Right atrium auricular region (tissue), 2 donors: ENCODE measurements at regions not wholly inside any gene's neighbourhood (a gene's known extent, or its start where the extent isn't known, plus 50 kb on each side); places are given as distances from the start of the nearest gene placed in this dataset.
"Not testable (repeated sequence)": the region's sequence is repeated elsewhere in the genome, so short reads cannot be mapped to it uniquely, and the experiment has no call there.

ENCODE experiments used
- DNase-seq: peaks from one replicate; pipeline ENCODE4 v3.0.0-alpha.2; 2019; ENCODE audit warnings: low spot score
- H3K27ac ChIP-seq, 2 donors: fragments of 200-600 bp; sonication (generic); 1 replicate in 1 of 2; 2 replicates in 1 of 2; pipeline ENCODE4 v1.5.1; 2016 to 2019
- H3K27me3 ChIP-seq, 2 donors: fragments of 200-600 bp; sonication (generic); one replicate each; pipeline versions ENCODE4 v1.5.1 to v1.6.0; 2017 to 2019
- H3K36me3 ChIP-seq: fragments of 200-600 bp; sonication (generic); one replicate; pipeline ENCODE4 v1.5.1; 2016
- H3K4me1 ChIP-seq, 2 donors: fragments of 200-600 bp; sonication (generic); one replicate each; pipeline versions ENCODE4 v1.5.1 to v1.6.0; 2017 to 2019
- H3K4me3 ChIP-seq, 2 donors: fragments of 200-600 bp; sonication (generic); 1 replicate in 1 of 2; 2 replicates in 1 of 2; pipeline ENCODE4 v1.5.1; 2017 to 2019; ENCODE audit warnings: mild to moderate bottlenecking in 1 of 2, moderate library complexity in 1 of 2
- H3K9me3 ChIP-seq, 2 donors: fragments of 200-600 bp; sonication (generic); one replicate each; pipeline ENCODE4 v1.5.1; 2019
- CTCF ChIP-seq, 2 donors: fragments of 200-600 bp; sonication (generic); IDR thresholded peaks; one replicate each; pipeline ENCODE4 v1.5.1; 2019; ENCODE audit warnings: antibody characterized with exemption in 2 of 2

- Histone ChIP-seq H3K4me1 (no peaks in the 10 kb centered on the region), H3K27me3 (no peaks in the 10 kb centered on the region), H3K4me3 (no peak overlapping the region), H3K36me3 (no peaks in the 10 kb centered on the region), H3K9me3 (no peaks in the 10 kb centered on the region), H3K27ac (no peak overlapping the region)
- TF ChIP-seq CTCF (IDR thresholded peaks at IDR 0.05): no peak
- DNase-seq: no peak
Measured at GRCh38 chr9:117826837-117827236, 122.6 kb downstream of the TLR4 start.

- H3K27ac ChIP-seq: no peak overlapping the region
- DNase-seq: no peak
- H3K4me1 ChIP-seq: no peaks in the 10 kb centered on the region
- no peaks in the 10 kb centered on the region for H3K36me3 ChIP-seq
- H3K4me3 ChIP-seq: no peak overlapping the region
- no peak for TF ChIP-seq CTCF (IDR thresholded peaks at IDR 0.05)
- no peaks in the 10 kb centered on the region for H3K27me3 ChIP-seq
- H3K9me3 ChIP-seq: no peaks in the 10 kb centered on the region
Measured at GRCh38 chr9:117827456-117827855, 123.3 kb downstream of the TLR4 start.

GRCh38 chr9:117828466-117828865 lies 124.3 kb downstream of the TLR4 start:
- no peak for TF ChIP-seq CTCF (IDR thresholded peaks at IDR 0.05)
- Histone ChIP-seq H3K27me3 (no peaks in the 10 kb centered on the region), H3K36me3 (no peaks in the 10 kb centered on the region), H3K27ac (no peak overlapping the region), H3K9me3 (no peaks in the 10 kb centered on the region), H3K4me3 (no peak overlapping the region), H3K4me1 (no peaks in the 10 kb centered on the region)
- no peak for DNase-seq

- H3K9me3 ChIP-seq: no peaks in the 10 kb centered on the region
Measured at GRCh38 chr9:117835798-117836197, 131.6 kb downstream of the TLR4 start.

GRCh38 chr9:117839862-117840261 lies 135.7 kb downstream of the TLR4 start:
- Histone ChIP-seq H3K9me3 (no peaks in the 10 kb centered on the region), H3K36me3 (no peaks in the 10 kb centered on the region), H3K4me3 (no peak overlapping the region), H3K27me3 (no peaks in the 10 kb centered on the region), H3K27ac (no peak overlapping the region), H3K4me1 (no peaks in the 10 kb centered on the region)
- TF ChIP-seq CTCF (IDR thresholded peaks at IDR 0.05): no peak
- DNase-seq: no peak

More at GRCh38 chr9:117835798-117836197, 131.6 kb downstream of the TLR4 start:
- Histone ChIP-seq H3K36me3 (no peaks in the 10 kb centered on the region), H3K27ac (no peak overlapping the region), H3K27me3 (no peaks in the 10 kb centered on the region), H3K4me3 (no peak overlapping the region), H3K4me1 (no peaks in the 10 kb centered on the region)
- DNase-seq: no peak
- TF ChIP-seq CTCF (IDR thresholded peaks at IDR 0.05): no peak

GRCh38 chr9:117851836-117852461 lies 147.7 kb downstream of the TLR4 start:
- not testable (repeated sequence) for H3K9me3 ChIP-seq, H3K27me3 ChIP-seq, H3K4me1 ChIP-seq, DNase-seq, H3K27ac ChIP-seq, H3K36me3 ChIP-seq, H3K4me3 ChIP-seq
